ENCODE measurements at regions not wholly inside any gene's neighbourhood (a gene's known extent, or its start where the extent isn't known, plus 50 kb on each side); places are given as distances from the start of the nearest gene placed in this dataset.
A peak's percentile ranks its signal among the peaks of the same experiment; 100 is the strongest.

DNA sequence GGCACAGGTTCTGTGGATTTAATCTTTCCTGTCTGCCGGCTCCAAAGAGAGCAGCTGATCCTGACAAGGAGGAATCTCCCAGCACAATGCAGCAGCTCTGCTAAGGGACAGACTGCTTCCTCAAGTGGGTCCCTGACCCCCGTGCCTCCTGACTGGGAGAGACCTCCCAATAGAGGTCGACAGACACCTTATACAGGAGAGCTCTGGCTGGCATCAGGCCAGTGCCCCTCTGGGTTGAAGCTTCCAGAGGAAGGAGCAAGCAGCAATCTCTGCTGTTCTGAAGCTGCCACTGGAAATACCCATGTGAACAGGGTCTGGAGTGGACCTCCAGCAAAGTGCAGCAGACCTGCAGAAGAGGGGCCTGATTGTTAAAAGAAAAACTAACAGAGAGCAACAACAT, 630.2 kb upstream of the FTMT start:
- no peak for DNase-seq

DNA sequence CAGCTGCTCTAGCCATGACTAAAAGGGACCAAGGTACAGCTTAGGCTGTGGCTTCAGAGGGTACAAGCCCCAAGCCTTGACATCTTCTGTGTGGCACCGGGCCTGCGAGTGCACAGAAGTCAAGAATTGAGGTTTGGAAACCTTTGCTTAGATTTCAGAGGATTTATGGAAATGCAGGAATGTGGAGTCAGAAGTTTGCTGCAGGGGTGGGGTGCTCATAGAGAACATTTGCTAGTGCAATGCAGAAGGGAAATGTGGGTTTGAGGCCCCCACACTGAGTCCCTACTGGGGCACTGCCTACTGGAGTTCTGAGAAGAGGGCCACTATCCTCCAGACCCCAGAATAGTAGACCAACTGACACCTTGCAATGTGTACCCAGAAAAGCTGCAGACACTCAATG, 624.9 kb upstream of the FTMT start:
- no peak for DNase-seq

DNA sequence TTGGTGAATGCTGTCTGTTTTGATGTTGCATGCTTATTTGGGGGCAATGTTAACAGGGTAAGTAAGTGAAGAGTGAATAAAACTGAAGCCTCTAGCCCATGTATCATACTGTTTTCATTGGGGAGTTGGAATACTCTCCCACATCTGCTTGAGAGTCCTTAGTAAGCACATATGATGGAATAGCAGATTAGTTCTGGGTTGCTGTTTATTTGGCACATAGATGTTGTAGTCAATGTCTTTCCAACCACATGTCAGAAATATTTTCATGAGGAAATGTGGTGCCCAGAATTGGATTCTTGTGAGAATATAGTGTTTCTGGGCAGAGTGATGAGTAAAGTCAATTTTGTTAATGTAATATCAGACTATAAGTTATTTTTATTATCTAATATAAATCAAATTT, 611.7 kb upstream of the FTMT start:
- DNase-seq: no peak

DNA sequence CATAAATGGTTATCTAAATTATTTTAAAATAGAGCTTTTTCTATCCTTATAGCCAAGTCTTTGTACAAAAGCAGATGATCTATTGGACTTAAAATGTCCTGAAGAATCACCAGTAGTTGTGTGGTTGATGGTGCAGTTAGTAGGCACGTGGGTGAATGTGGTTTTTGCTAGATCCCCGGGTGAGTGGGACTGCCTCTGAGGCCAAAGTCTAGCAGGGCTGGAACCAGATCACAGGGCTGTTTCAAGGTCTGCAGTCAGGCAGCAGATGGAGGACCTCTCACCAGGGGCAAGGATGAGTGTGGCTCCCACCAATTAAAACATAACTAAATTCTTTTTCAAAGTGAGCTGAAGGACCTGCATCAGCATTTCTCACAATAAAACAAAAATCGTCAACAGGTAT, 604.7 kb upstream of the FTMT start:
- DNase-seq: no peak

DNA sequence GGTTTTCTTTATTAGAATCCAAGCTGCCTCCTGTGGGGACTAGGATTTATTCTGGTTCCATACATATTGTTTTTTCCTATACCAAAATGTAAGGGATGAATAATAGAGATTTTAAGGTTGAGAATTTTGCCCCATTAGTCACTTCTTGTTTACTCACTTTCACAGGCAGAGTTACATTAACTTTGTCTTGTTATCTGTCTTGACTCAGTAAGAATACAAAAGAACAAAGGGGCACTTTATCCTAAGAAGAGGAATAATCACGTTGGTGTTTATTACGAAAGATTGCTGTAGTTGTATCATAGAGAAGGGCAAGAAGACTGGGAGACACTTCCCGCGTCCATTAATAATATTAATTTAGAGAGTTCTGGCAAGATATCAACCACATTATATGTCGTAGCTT, 599.7 kb upstream of the FTMT start:
- DNase-seq: no peak

DNA sequence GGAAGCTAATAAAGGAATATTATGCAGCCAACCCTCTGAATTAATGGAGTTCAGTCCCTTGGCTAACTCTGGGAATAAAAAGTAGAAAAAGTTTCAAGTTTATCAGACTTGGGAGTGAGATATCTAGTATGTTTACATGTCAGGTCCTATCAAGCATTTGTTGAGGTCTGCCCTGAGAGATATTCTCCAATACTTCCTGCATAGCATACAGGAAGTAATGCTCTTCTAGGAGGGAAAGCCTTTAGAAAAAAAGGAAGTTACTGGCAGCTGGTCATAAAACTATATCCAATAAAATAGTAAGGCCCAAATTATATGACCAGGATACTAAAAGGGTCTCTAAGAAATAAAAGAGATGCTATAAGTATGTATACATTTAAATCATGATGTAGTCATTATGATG, 594.1 kb upstream of the FTMT start:
- peak; percentile 60 for DNase-seq

DNA sequence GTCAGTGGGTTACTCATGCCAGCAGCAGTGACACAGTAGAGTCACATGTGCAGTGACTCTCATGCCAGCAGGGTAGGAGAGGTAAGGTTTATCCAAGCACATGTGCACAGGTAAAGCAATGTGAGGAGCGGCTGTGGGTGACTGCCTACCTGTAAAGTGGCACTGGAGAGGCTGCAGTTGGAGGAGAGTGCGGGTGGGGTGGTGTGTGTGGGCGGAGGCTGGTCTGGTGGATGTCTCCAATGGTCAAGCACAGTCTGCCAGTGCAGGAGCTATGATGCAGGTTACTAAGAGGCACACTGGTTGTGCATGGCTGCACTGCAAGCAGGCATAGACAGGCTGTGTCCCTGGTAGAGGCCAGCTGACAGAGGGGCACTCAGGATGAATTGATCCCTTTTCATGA, 588.2 kb upstream of the FTMT start:
- no peak for DNase-seq

DNA sequence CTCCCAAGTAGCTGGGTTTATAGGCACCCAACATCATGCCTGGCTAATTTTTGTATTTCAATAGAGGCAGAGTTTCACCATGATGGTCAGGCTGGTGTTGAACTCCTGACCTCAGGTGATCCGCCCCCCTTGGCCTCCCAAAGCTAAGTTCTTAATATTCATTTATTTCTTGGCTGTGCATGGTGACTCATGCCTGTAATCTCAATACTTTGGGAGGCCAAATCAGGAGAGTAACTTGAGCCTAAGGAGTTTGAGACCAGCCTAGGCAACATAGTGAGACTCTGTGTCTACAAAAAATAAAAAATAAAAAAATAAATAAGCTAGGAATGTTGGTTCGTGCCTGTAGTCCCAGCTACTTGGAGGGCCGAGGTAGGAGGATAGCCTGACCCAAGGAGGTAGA, 587.1 kb upstream of the FTMT start:
- DNase-seq: no peak

DNA sequence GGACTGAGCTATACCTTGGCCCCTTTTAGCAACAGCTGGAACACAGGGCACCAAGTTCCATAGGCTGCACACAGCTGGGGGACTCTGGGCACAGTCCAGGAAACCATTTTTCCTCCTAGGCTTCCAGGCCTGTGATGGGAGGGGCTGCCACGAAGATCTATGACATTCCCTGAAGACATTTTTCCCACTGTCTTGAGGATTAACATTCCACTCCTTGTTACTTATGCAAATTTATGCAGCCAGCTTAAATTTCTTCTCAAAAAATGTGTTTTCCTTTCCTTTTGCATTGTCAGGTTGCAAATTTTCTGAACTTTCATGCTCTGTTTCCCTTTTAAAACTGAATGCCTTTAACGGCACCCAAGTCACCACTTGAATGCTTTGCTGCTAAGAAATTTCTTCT, 580.1 kb upstream of the FTMT start:
- no peak for DNase-seq

DNA sequence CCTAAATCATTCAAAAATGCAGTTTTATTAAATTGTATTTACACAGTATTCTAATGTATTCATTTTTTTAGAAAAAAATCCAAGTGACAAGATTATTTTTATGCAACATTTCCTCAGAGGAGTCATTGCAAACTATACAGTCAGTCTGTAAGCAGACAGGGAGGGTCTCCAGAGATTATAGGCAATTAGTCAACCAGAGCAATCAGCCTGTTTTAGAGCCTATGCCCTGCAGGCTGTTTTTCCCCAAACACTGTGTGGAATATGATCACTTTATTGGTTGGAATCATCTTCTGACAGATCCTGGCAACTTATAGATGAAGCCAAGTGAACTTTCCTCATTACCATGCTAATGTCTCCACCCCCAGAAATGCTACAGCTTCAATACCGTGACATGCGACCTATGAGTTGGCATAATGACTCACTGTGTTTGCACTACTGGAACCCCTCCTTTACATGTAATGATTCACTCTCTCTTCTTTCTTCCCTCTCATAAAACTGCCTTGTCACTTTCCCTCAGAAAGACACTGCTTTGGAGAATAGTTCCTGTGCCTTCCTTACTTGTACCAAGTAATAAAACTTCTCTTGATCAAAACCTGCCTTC, 577.7 kb upstream of the FTMT start:
- peak; percentile 29 for DNase-seq

DNA sequence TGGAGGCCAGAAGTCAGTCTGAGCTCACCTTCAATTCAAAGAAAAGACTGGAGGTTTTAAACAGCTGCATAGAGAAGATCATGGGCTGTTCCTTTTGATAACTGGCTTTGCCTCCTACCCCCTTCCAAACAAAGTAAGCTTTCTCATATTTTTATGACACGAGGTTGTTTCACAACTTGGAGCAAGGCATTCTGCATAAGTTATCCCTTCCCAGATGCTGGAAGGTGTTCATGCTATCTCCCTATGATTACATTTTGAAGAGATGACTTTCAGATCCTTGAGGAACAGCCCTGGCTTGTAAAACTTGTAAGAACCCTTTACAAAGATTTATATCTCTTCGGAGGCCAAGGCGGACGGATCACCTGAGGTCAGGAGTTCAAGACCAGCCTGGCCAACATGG, 571.9 kb upstream of the FTMT start:
- no peak for DNase-seq

DNA sequence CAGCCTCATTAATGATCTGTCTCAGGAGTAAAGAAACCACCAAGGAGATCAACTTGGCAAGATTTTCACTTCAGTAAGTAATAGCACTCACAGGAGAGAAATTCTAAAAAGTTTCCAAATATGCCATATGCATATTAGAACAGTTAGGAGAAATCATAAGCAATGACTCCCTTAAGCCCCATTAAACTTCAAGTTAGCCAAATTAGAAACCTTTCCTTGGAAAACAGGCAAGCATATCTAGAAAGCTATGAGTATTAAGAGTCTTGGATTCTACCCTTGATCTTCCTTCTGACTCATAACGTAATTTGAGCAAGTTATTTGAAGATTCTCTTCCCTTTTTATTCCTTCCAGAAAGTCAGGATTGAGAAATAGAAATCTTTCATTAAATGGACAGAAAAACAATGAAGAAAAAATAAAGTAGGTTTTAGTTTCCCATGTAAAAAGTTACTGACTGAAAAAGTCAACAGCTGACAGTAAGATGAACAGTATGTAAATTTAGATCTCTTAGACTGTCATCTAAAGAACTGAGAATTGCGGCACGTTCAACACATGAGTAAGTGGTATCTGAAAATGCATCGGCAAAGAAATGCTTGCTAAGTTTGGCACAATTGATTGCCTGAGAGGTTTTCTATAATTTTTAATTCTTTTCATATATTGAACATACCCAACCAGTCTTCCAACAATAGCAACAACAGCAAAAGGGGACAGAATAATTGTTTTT, 565.7 kb upstream of the FTMT start:
- no peak for DNase-seq

DNA sequence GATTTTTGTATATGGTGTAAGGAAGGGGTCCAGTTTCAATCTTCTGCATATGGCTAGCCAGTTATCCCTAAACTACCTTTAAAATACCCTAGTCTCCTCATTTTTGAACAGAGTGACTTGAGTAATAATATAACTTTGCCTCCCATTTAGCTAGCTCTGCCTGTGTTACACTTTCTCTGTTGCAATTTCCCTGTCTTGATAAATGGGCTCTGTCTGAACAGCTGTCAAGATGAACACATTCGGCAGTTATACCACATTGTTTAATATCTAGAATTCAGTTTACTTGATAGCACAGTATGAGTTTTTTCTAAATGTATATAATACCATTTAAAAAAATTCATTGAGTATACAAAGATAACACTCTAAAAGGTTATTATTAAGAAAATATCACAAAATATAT, 562.9 kb upstream of the FTMT start:
- DNase-seq: peak; percentile 51

DNA sequence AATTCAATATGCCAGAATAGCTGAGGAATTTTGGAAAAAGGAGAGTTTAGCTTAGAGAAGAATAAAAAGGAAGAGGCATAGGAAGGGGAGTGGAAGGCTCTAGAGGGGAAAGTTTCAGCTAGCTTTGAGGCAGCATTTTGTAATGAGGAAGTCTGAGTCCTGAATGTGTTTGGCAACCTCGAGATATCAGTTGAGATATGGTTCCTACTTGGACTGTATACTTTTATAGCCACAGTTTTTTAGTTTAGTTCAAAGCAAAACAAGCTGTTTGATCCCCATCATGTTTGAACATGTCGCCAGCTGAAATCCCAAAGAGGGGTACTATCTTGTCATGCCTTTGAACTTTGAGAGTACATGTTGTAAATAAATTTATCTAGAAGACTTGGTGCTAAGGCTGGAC, 559.0 kb upstream of the FTMT start:
- DNase-seq: peak; percentile 83

DNA sequence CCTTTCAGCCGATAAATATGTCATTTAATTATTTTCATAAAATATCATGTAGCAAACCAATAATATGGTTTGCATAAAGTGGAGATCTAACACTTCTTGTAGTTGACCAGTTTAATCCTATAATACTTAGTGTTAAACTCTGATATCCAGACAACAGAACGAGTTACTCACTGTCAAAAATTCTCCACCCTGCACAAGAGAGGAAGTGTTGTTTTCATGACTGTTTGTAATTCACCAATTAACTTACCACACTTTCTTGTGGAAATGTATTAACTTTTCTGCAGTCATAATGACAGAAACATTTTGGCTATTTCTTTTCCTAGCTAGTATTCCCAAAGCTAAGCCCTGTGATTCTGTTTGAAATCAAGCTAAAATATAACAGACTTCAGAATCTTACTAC, 555.3 kb upstream of the FTMT start:
- peak; percentile 58 for DNase-seq

DNA sequence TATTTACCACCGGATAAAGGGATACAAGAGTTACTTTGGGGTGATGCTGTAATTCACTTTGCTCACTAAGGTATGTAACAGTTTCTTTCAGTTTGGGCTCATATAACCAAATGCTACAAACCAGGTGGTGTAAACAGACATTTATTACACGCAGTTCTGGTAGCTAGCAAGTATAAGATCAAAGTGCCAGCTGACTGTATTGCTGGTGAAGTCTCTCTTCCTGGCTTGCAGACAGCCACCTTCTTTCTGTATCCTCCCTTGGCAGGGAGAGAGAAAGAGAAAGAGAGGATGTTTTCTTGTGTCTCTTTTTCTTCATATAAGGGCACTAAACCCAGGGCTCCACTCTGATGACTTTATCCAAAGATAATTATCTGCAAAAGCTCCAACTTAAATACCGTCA, 552.5 kb upstream of the FTMT start:
- no peak for DNase-seq

DNA sequence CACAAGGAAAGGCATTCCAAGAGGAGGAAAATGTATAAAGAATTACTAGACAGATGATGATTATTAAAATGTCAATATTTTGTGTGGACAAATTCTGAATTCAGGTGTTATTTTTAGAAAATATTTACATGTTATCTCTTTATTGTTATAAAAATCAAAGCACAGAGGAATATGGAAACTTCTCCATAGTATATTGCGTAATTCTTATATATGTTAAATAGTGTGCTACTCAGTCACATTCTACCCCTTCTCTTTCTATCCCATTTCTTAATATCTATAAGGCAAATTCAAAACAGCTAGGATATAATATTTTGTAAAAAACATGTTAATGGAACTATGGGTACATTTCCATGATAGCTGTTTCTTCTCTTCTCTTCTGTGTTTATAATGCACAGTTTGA, 546.8 kb upstream of the FTMT start:
- no peak for DNase-seq

DNA sequence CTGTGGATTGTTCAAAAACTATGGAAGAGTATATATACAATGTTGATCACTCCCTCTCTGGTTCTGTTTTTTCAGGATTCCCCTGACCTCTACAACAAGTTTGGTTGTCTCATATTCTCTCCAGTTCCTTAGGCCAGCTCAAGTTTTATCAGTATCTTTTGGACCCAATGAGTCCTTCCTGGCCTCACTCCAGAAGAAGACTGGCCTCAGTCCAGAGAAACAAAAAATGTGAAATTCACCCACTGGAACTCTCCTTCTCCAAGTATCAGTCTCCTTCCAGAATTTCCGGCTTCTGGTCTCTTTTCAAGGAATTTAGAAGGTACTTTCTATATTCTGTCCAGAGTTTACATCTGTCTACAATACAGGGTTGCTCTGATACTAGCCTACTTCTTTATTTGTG, 537.8 kb upstream of the FTMT start:
- DNase-seq: no peak

DNA sequence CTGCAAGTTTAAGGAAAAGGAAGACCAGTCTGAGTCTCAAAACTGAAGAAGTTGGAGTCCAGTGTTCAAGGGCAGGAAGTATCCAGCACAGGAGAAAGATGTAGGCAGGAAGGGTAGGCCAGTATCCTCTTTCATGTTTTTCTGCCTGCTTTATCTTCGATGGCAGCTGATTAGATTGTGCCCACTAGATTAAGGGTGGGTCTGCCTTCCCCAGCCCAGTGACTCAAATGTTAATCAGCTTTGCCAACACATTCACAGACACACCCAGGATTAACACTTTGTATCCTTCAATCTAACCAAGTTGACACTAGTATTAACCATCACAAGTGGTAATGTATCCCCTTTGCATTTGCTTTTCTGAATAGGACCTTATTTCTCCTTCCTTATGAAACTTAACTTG, 535.9 kb upstream of the FTMT start:
- DNase-seq: peak; percentile 17

DNA sequence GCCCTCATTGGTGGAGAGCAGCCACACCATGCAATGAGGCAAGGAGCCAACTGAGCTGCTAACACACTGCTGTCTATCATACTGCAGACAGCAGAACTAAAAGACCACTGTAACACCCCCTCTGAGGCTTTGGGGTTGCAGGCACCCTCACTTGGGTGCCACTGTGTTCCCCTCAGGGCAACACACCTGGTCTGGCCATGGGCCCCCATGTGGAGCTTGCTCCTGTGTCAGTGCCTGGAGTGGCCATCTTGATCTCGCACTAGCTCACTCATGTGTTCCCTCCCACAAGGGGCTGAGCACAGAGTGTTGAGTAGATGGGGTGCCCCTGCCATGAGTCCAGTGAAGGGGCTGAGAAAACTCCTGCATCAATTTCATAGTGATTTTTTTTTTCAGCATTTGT, 532.4 kb upstream of the FTMT start:
- DNase-seq: no peak

DNA sequence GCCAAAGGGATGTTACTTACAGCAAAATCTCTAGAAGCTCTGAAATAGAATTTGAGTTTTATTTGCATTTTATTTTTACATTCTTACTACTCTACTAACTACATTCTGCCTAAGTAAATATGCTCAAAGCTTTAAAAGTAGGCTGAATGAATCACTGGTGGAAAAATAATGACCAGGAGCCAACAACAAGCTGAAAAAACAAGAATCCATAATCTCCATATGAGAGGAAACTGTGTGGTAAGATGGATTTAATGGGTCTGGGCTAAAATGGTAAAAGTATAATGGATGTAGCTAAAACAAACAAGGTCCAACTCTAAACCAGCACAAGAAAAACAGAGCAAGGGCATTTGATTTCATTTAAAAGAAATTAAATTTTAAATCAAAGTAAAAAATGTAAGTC, 525.8 kb upstream of the FTMT start:
- no peak for DNase-seq

DNA sequence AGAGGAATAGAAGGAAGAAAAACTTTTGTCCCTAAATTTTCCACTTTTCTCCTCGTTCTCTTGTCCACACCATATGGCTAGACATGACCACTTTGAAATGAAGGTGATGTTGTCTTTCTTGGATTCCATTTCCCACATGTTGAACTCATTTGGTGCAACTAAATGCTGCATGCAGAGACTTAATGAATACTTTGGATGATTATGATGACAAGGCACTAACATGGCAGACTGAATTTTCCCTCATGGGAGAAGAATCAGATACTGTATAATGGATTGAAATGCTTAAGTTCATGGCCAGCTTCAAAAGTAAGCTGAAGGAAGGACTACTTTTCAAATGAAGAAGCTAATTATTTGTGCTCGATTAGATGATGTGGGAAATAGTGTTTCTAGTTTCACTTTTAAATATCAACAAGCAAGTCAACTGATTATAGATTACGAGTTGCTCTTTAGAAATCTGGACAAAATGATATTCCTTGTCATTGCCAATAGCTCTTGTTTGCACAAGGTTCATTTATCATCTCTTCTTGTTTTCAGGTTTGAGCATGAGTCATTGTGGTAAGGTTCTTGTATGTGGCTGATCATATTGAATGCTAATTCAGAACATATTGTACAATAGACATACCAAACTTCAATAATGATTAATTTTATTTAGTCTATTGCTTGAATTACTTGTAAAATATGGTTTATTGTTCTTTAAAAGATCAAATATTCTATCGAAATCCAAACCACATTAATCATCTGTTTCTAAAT, 501.3 kb upstream of the FTMT start:
- DNase-seq: no peak

DNA sequence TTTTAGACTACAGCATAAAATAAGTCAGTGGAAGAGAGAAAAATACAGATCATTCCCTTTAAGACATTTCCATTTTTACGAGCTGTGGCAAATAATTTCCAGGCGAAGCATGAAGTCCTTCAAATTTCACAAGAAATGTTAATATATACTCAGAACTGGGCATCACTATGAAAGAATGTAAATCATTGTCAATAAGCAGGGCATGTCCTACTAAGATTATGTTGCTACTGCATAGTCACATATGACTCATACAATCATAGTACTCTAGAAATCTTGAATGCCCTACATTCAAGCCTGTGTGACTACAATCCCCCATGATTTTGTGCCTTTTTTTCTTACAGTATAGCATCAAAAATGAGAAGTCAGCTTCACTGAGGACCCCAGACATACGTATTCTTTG, 485.2 kb upstream of the FTMT start:
- no peak for DNase-seq

DNA sequence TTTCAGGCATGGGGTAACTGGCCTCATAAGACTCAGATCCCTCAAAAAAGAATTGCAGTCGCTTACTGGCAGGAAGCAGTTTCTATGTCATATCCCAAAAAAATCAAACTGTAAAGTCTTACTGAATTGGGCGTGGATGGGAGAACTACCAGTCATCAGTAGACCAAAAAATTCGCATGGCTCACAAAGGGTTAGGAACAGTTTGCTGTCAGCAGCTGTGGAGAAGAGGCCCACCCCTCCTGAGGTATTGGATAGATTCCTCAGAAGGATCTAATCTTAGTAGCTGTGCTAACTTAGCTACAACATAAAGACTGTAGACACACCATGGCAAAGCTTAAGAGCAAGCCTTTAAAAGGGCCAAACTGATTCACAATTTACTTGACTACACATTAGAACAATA, 478.3 kb upstream of the FTMT start:
- no peak for DNase-seq

DNA sequence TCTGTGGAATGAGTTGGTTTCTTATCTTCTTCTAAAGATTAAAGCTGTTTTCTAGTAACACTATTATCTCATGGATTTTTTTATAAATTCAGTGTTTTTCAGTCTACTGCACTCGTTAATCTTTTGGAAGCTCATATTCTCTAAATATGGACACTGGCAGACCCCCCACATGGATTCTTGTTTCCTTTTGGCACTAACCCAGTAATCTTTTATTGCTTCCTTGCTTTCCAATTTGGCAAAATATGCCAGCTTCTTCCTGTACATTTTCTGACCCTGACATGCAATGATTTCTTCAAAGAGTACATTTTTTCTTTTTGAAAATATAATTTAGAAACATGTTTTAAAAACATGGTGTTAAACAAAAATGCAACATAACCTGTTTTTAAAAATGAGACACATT, 474.2 kb upstream of the FTMT start:
- no peak for DNase-seq

Data from hematopoietic multipotent progenitor cell treated with erythropoietin and hydrocortisone succinate and interleukin-3 and kit ligand, for 4 days (in vitro differentiated cells).